BLaER1 treated with 17β-estradiol and CSF1 and Interleukin-3, amounts not matched to agents 10 nM and 100 nM (cell line): ENCODE measurements at regions not wholly inside any gene's neighbourhood (a gene's known extent, or its start where the extent isn't known, plus 50 kb on each side); places are given as distances from the start of the nearest gene placed in this dataset.
A peak's percentile ranks its signal among the peaks of the same experiment; 100 is the strongest.

ENCODE experiments used
- H3K27ac ChIP-seq, 11 experiments: shearing (Covaris generic); formaldehyde crosslinking; 2 replicates each; pipeline ENCODE4 v1.8.1; 2022
- H3K27me3 ChIP-seq, 11 experiments: shearing (Covaris generic); formaldehyde crosslinking; 2 replicates each; pipeline ENCODE4 v1.8.1; 2022
- H3K36me3 ChIP-seq, 11 experiments: shearing (Covaris generic); formaldehyde crosslinking; 2 replicates each; pipeline ENCODE4 v1.8.1; 2022
- H3K4me1 ChIP-seq, 10 experiments: shearing (Covaris generic); formaldehyde crosslinking; 2 replicates each; pipeline ENCODE4 v1.8.1; 2022
- H3K4me2 ChIP-seq, 11 experiments: shearing (Covaris generic); formaldehyde crosslinking; 2 replicates each; pipeline ENCODE4 v1.8.1; 2022
- H3K4me3 ChIP-seq, 10 experiments: shearing (Covaris generic); formaldehyde crosslinking; 2 replicates each; pipeline ENCODE4 v1.8.1; 2022
- H3K9ac ChIP-seq, 11 experiments: shearing (Covaris generic); formaldehyde crosslinking; 2 replicates each; pipeline ENCODE4 v1.8.1; 2022
- H3K9me3 ChIP-seq, 11 experiments: shearing (Covaris generic); formaldehyde crosslinking; replicated peaks in 1 of 11; 2 replicates each; pipeline ENCODE4 v1.8.1; 2022
- H4K20me1 ChIP-seq, 11 experiments: shearing (Covaris generic); formaldehyde crosslinking; 2 replicates each; pipeline ENCODE4 v1.8.1; 2022
- Cebpa-rat ChIP-seq, 11 experiments: shearing (Covaris generic); IDR thresholded peaks; 2 replicates each; pipeline ENCODE4 v1.8.1; 2022

DNA sequence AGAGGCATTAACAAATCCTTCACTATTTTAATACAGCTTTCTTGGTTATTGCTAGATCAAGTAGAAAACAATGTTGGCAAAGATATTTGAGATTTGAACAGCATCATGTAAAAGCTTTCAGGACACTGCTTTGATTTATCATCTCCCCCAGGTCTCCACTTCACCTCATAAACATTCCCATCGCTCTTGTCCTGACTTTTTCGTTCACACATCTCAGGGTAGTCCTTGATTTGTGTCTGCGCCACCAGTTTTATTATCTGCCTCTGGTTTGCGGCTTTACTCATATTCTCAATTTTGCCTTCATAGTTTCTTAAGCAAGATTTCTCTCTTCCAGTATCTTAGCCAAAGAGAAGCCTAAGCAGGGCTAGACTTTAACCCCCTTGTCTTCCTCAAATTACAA lies 63.5 kb upstream of the ROR1 start:
- Histone ChIP-seq H3K9me3 (peaks cover 0 to 4% (median 0%) of the 10 kb centered on the region in 11 experiments; a peak in 1 of 22 replicates), H3K9ac (no peak overlapping the region), H3K4me2 (no peak overlapping the region), H3K27ac (no peak overlapping the region), H3K27me3 (no peaks in the 10 kb centered on the region), H3K36me3 (no peaks in the 10 kb centered on the region), H3K4me1 (peaks cover 20 to 49% (median 33%) of the 10 kb centered on the region in 10 experiments), H4K20me1 (no peaks in the 10 kb centered on the region), H3K4me3 (no peak overlapping the region)
- no peak for TF ChIP-seq Cebpa-rat (IDR thresholded peaks at IDR 0.05)

DNA sequence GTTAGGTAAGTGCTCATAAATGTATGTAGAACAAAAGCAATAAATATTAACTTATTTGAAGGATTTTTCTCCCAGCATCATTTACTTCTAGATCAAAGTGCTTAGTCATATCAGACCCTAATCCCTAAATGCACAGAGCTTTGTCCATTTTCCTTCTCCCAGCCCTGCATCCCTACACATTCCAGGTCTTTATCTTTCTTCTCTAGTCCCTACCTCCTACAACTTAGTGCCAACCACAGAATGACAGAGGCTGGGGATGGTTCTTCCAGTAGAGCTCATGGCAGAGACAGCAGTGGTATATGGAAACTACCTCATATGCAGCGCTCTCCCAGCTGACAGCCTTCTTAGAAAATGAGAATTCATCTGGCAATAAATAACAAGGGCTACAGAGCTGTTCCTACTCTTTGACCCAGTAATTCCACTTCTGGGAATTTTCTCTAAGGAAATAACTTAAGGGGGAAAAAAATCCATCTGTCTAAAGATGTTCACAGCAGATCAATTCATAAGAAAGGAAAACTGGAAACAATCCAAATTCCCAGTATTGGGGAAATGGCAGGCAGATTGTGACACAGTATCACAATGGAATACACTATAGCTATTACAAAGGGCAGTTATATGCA lies 62.9 kb upstream of the ROR1 start:
- Histone ChIP-seq H3K9me3 (peaks cover 0 to 4% (median 0%) of the 10 kb centered on the region in 11 experiments; a peak in 1 of 22 replicates), H3K27me3 (no peaks in the 10 kb centered on the region), H3K4me1 (peaks cover 20 to 49% (median 33%) of the 10 kb centered on the region in 10 experiments), H3K4me3 (no peak overlapping the region), H3K27ac (no peak overlapping the region), H3K36me3 (no peaks in the 10 kb centered on the region), H3K9ac (no peak overlapping the region), H4K20me1 (no peaks in the 10 kb centered on the region), H3K4me2 (no peak overlapping the region)
- TF ChIP-seq Cebpa-rat (IDR thresholded peaks at IDR 0.05) = no peak

DNA sequence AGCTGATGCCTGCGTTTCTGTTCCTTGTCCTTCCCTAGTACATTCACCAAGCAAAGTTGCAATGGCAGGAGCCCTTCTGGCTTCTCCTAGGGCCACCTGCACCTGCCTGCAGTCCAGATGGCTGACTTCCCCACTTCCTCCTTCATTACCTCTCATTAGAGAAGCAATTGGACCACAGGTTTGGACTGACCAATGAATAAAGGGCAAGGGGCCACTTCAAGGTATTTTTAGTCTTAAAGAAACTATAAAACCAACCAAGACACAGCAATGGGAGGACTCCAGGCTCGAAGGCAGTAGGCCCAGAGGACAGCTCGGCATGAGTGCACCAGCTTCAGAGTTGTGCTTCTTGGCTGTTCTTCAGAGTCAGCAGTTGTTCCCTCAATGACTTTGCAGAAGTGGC lies 60.8 kb upstream of the ROR1 start:
- H3K9ac ChIP-seq = no peak overlapping the region
- no peaks in the 10 kb centered on the region for H3K9me3 ChIP-seq
- peak overlapping the region in 10 of 11 experiments; percentile 58 to 83 (median 76); a peak in 20 of 22 replicates for H3K4me2 ChIP-seq
- no peaks in the 10 kb centered on the region for H4K20me1 ChIP-seq
- H3K4me1 ChIP-seq = peaks cover 20 to 35% (median 33%) of the 10 kb centered on the region in 10 experiments
- TF ChIP-seq Cebpa-rat (IDR thresholded peaks at IDR 0.05) = no peak
- H3K4me3 ChIP-seq = no peak overlapping the region
- H3K36me3 ChIP-seq = no peaks in the 10 kb centered on the region
- no peaks in the 10 kb centered on the region for H3K27me3 ChIP-seq
- peak overlapping the region in 4 of 11 experiments; percentile 53 to 65 (median 60); a peak in 6 of 22 replicates for H3K27ac ChIP-seq

DNA sequence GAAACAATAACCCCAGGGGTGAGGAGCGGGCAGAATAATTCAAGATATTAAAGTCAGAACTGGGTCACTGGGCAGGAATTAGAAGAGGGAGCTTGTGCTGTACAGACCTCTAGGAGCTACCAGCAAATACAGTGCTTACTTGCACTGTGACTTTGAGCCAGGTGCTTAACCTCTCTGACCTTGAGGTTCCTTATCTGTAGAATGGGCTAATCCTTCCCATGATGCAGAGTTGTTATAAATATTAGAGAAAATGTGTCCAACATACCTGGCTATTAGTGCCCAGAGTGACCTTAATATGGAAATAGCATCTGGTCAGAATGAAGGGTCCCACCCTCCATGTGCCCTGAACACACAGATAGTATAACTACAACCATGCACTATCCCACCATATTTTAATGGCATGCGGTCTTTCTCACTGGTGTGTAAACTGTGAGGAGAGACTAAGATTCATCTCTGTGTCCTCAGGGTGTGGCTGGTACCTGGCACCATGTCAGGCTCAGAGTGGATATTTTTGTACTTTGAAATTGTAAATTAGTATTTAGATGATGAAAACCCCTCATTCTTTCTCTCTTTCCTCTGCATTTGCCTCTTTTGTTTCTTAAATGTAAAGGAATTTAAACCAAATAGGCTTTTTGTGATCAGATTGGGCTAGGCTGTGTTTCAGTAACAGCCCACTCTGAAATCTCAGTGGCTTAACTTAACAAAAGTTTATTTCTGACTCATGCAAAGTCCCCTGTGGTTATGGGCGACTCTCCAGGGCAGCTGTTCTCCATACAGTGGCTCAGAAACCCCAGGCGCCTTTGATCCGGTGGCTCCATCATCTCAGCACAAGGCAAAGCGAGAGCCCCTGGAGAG lies 60.0 kb upstream of the ROR1 start:
- H3K27me3 ChIP-seq = no peaks in the 10 kb centered on the region
- TF ChIP-seq Cebpa-rat (IDR thresholded peaks at IDR 0.05) = no peak
- no peaks in the 10 kb centered on the region for H3K36me3 ChIP-seq
- H3K4me3 ChIP-seq = no peak overlapping the region; a peak in 2 of 20 replicates
- H3K9ac ChIP-seq = peak overlapping the region in 4 of 11 experiments; percentile 14 to 45 (median 28); a peak in 5 of 22 replicates
- H3K4me2 ChIP-seq = peak overlapping the region; percentile 58 to 83 (median 77)
- H3K27ac ChIP-seq = peak overlapping the region in 9 of 11 experiments; percentile 7 to 65 (median 52); a peak in 16 of 22 replicates
- H3K9me3 ChIP-seq = no peaks in the 10 kb centered on the region
- no peaks in the 10 kb centered on the region for H4K20me1 ChIP-seq
- peaks cover 20 to 38% (median 33%) of the 10 kb centered on the region in 10 experiments for H3K4me1 ChIP-seq

DNA sequence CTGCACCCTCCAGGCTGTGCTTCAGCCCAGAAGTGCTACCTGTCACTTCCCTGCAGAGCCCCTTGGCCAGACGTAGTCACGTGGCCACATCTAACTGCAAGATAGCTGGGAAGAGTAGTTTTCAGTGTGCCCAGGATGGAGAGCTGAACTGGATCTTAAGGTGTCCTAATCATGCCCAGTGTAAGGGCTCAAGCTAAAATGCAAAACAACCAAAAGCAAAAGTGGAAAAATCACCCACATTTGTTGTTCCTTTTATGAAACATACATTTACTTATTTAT lies 59.4 kb upstream of the ROR1 start:
- H3K9ac ChIP-seq = 0 out of 22 replicates have a peak overlapping the region, but pooled peaks of 1 of the 11 experiments have one; percentile 14
- TF ChIP-seq Cebpa-rat (IDR thresholded peaks at IDR 0.05) = no peak
- H3K27me3 ChIP-seq = no peaks in the 10 kb centered on the region
- H3K4me2 ChIP-seq = peak overlapping the region; percentile 58 to 83 (median 77)
- no peaks in the 10 kb centered on the region for H3K9me3 ChIP-seq
- H4K20me1 ChIP-seq = no peaks in the 10 kb centered on the region
- H3K27ac ChIP-seq = peak overlapping the region in 9 of 11 experiments; percentile 7 to 52 (median 23); a peak in 10 of 22 replicates
- no peaks in the 10 kb centered on the region for H3K36me3 ChIP-seq
- peaks cover 20 to 39% (median 33%) of the 10 kb centered on the region in 10 experiments for H3K4me1 ChIP-seq
- H3K4me3 ChIP-seq = no peak overlapping the region

- no peak overlapping the region for H3K9ac ChIP-seq
Observed at GRCh38 chr1:63717511-63718065, 56.2 kb upstream of the ROR1 start.

GRCh38 chr1:63718541-63718970 lies 55.3 kb upstream of the ROR1 start:
- no peaks in the 10 kb centered on the region for H4K20me1 ChIP-seq
- H3K27ac ChIP-seq = no peak overlapping the region
- no peak overlapping the region for H3K4me3 ChIP-seq
- H3K27me3 ChIP-seq = no peaks in the 10 kb centered on the region
- H3K36me3 ChIP-seq = no peaks in the 10 kb centered on the region
- H3K9me3 ChIP-seq = no peaks in the 10 kb centered on the region
- H3K4me2 ChIP-seq = 0 out of 22 replicates have a peak overlapping the region, but pooled peaks of 3 of the 11 experiments have one; percentile 16 to 19 (median 19)
- H3K9ac ChIP-seq = no peak overlapping the region
- peaks cover 20 to 33% (median 27%) of the 10 kb centered on the region in 10 experiments for H3K4me1 ChIP-seq
- peak in 9 of 11 experiments; percentile 28 to 77 (median 53); a peak in 7 of 22 replicates for TF ChIP-seq Cebpa-rat (IDR thresholded peaks at IDR 0.05)

More at GRCh38 chr1:63717511-63718065, 56.2 kb upstream of the ROR1 start:
- no peak for TF ChIP-seq Cebpa-rat (IDR thresholded peaks at IDR 0.05)
- no peak overlapping the region for H3K4me3 ChIP-seq
- H3K4me2 ChIP-seq = no peak overlapping the region
- no peaks in the 10 kb centered on the region for H3K27me3 ChIP-seq
- peaks cover 20 to 43% (median 37%) of the 10 kb centered on the region in 10 experiments for H3K4me1 ChIP-seq
- H3K27ac ChIP-seq = no peak overlapping the region
- no peaks in the 10 kb centered on the region for H3K36me3 ChIP-seq
- H3K9me3 ChIP-seq = no peaks in the 10 kb centered on the region
- no peaks in the 10 kb centered on the region for H4K20me1 ChIP-seq

DNA sequence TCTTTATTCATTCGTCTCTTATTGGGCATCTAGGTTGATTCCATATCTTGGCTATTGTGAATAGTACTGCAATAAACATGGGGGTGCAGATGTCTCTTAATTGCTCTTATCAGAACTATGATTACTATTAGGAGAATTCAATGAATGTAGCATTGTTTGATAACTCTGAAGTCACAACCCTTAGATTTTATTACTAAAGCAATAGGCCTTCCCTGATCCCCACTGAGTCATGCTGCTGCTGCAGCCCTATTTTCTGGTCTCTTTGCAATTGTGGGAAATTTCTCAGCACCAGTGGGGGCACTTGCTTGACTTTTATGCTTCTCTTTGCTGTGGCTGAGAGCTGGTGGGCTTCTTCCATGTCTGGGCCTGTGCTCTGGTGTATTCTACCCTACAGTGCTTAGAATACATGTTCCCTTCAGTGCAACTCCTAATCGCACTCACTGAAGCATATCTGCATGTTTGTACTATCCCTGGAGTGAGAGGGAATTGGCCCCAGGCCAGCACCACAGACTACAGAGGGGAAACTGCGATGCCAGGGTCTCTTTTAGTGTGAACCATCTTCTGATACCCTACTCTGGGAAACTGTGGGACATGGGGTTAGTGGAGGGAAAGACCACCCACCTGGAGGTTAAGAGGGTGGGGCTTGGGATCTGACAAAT lies 52.2 kb upstream of the ROR1 start:
- H3K36me3 ChIP-seq = no peaks in the 10 kb centered on the region
- no peak overlapping the region for H3K4me3 ChIP-seq
- H3K9ac ChIP-seq = no peak overlapping the region
- H3K27ac ChIP-seq = no peak overlapping the region
- no peaks in the 10 kb centered on the region for H4K20me1 ChIP-seq
- no peaks in the 10 kb centered on the region for H3K27me3 ChIP-seq
- peaks cover 3 to 11% (median 6%) of the 10 kb centered on the region in 10 experiments; a peak in 9 of 20 replicates for H3K4me1 ChIP-seq
- peaks cover 0 to 9% (median 2%) of the 10 kb centered on the region in 11 experiments; a peak in 8 of 22 replicates for H3K9me3 ChIP-seq
- H3K4me2 ChIP-seq = peak overlapping the region in 3 of 11 experiments; percentile 16 to 37 (median 37); a peak in 4 of 22 replicates
- TF ChIP-seq Cebpa-rat (IDR thresholded peaks at IDR 0.05) = no peak
